GM13976 (cell line): ENCODE measurements at regions not wholly inside any gene's neighbourhood (a gene's known extent, or its start where the extent isn't known, plus 50 kb on each side); places are given as distances from the start of the nearest gene placed in this dataset.

Experiments used
- DNase-seq: peaks from one replicate; pipeline ENCODE4 v3.0.0; 2012; ENCODE audit warnings: low spot score
- CTCF ChIP-seq: IDR thresholded peaks from 2 replicates; pipeline ENCODE4 v1.5.1; 2012; ENCODE audit warnings: borderline replicate concordance, mild to moderate bottlenecking; ENCODE audit not compliant: insufficient read depth; ENCODE audit errors: extremely low read depth, missing control alignments, control extremely low read depth
- in situ Hi-C: fragments of 300-500 bp; cut with MboI; formaldehyde crosslinking; loops from one replicate; pipeline ENCODE4 v1.12.0; 2022; ENCODE audit warnings: low sequenced_read_pairs, mixed read lengths, inconsistent platforms; ENCODE audit not compliant: unreplicated experiment

- in situ Hi-C loops, result no loop called here
- no peak for TF ChIP-seq CTCF
- DNase-seq, result no peak
These were observed 285.8 kb upstream of the GYPC start for GRCh38 chr2:126370201-126370600.

GRCh38 chr2:126372406-126372805 lies 283.6 kb upstream of the GYPC start:
- no peak for TF ChIP-seq CTCF
- in situ Hi-C loops, result no loop called here

GRCh38 chr2:126378176-126378575 lies 277.8 kb upstream of the GYPC start:
- in situ Hi-C loops, result no loop called here
- no peak for DNase-seq
- no peak for TF ChIP-seq CTCF

More at GRCh38 chr2:126372406-126372805, 283.6 kb upstream of the GYPC start:
- DNase-seq, result no peak

- in situ Hi-C loops, result no loop called here
- no peak for TF ChIP-seq CTCF
- DNase-seq, result no peak
These were observed 274.9 kb upstream of the GYPC start for GRCh38 chr2:126381091-126381490.

- DNase-seq, result no peak
- in situ Hi-C loops, result no loop called here
These were observed 273.0 kb upstream of the GYPC start for GRCh38 chr2:126382998-126383397.

GRCh38 chr2:126383800-126384199 lies 272.2 kb upstream of the GYPC start:
- TF ChIP-seq CTCF, result no peak
- in situ Hi-C loops, result no loop called here
- no peak for DNase-seq

More at GRCh38 chr2:126382998-126383397, 273.0 kb upstream of the GYPC start:
- TF ChIP-seq CTCF, result no peak

GRCh38 chr2:126385441-126385840 lies 270.5 kb upstream of the GYPC start:
- no peak for TF ChIP-seq CTCF
- in situ Hi-C loops, result no loop called here
- no peak for DNase-seq
